T follicular helper cell (primary cell): ENCODE measurements at regions not wholly inside any gene's neighbourhood (a gene's known extent, or its start where the extent isn't known, plus 50 kb on each side); places are given as distances from the start of the nearest gene placed in this dataset.

Source experiments
- DNase-seq: peaks from one replicate; pipeline ENCODE4 v3.0.0-alpha.2; 2020; ENCODE audit warnings: low read depth

DNA sequence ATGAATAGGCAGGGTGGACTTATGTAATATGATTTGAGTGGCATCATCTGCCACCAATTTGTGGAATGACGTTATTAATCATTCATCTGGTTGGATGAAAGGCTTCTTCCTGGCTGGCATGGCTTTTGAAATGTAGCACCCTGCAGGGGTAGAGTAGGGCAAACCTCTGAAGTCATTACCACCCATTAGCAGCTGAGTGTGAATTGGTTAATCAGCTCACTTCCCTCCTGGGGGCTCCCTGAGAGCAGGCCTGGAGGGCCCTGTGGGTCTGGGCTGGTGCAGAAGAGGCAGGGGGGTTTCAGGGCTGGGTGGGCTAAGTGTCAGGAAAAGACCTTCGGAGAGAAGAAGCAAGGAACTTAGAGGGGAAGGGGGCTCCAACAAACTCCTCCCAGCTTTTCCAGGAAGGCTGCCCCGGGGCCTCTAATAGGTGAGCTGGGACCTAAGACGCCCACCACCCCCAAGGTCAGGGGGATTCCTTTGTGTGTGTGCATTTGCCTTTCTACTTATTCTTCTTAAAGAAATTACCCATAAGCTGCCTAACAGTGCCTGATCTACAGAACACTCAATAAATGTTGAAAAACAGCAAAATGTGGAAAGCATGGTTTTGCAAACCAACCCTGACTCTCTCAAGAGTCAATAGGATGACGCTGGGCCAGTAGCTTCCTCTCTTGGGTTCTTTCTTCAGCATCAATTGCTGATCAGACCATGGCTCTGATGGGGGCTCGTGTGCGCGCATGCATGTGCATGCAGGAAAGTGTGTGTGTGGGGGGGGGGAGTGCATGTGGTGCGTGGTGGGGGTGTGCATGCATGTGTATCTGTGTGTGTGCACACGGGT, 49.7 kb upstream of the ZNF516 start:
- no peak for DNase-seq
